KMS-11 (cell line): ENCODE measurements at regions not wholly inside any gene's neighbourhood (a gene's known extent, or its start where the extent isn't known, plus 50 kb on each side); places are given as distances from the start of the nearest gene placed in this dataset.
A peak's percentile ranks its signal among the peaks of the same experiment; 100 is the strongest.

Experiments used
- H2AFZ ChIP-seq: fragments of 200-600 bp; sonication (generic); 2 replicates; pipeline ENCODE4 v1.6.1; 2016; ENCODE audit warnings: antibody characterized with exemption, mixed run types, low read depth
- H3K27ac ChIP-seq: fragments of 200-600 bp; sonication (generic); 2 replicates; pipeline ENCODE4 v1.6.1; 2016; ENCODE audit warnings: mild to moderate bottlenecking, mixed run types
- H3K27me3 ChIP-seq: fragments of 200-600 bp; sonication (generic); 2 replicates; pipeline ENCODE4 v1.6.1; 2017; ENCODE audit warnings: mild to moderate bottlenecking, low read depth, mixed run types, moderate library complexity; ENCODE audit not compliant: insufficient read depth
- H3K36me3 ChIP-seq: fragments of 200-600 bp; sonication (generic); 2 replicates; pipeline ENCODE4 v1.6.1; 2017; ENCODE audit warnings: mild to moderate bottlenecking, mixed run types; ENCODE audit not compliant: insufficient read depth
- H3K4me1 ChIP-seq: fragments of 200-600 bp; sonication (generic); 2 replicates; pipeline ENCODE4 v1.6.1; 2016; ENCODE audit warnings: mild to moderate bottlenecking, low read depth, mixed run types; ENCODE audit not compliant: poor library complexity, severe bottlenecking
- H3K4me2 ChIP-seq: fragments of 200-600 bp; sonication (generic); 2 replicates; pipeline ENCODE4 v1.7.0; 2016; ENCODE audit warnings: mild to moderate bottlenecking, mixed run types
- H3K4me3 ChIP-seq: fragments of 200-600 bp; sonication (generic); IDR thresholded peaks from 2 replicates; pipeline ENCODE4 v1.6.1; 2017; ENCODE audit warnings: low read depth, low read length, mixed read lengths; ENCODE audit not compliant: insufficient read depth
- H3K79me2 ChIP-seq: fragments of 200-600 bp; sonication (generic); 2 replicates; pipeline ENCODE4 v1.6.1; 2016; ENCODE audit warnings: low read depth, mixed run types; ENCODE audit not compliant: insufficient read depth
- H3K9ac ChIP-seq: fragments of 200-600 bp; sonication (generic); 2 replicates; pipeline ENCODE4 v1.6.1; 2016; ENCODE audit warnings: mild to moderate bottlenecking, mixed run types
- H4K20me1 ChIP-seq: fragments of 200-600 bp; sonication (generic); 2 replicates; pipeline ENCODE4 v1.6.1; 2016; ENCODE audit warnings: mild to moderate bottlenecking, mixed run types; ENCODE audit not compliant: insufficient read depth
- TF ChIP-seq, protein P1 (sequence below): fragments of 200-600 bp; sonication (generic); conservative IDR thresholded peaks from 2 replicates; pipeline ENCODE4 v1.6.1; 2017; ENCODE audit warnings: low read depth, mild to moderate bottlenecking, antibody characterized with exemption, low read length, moderate library complexity, mixed read lengths

DNA sequence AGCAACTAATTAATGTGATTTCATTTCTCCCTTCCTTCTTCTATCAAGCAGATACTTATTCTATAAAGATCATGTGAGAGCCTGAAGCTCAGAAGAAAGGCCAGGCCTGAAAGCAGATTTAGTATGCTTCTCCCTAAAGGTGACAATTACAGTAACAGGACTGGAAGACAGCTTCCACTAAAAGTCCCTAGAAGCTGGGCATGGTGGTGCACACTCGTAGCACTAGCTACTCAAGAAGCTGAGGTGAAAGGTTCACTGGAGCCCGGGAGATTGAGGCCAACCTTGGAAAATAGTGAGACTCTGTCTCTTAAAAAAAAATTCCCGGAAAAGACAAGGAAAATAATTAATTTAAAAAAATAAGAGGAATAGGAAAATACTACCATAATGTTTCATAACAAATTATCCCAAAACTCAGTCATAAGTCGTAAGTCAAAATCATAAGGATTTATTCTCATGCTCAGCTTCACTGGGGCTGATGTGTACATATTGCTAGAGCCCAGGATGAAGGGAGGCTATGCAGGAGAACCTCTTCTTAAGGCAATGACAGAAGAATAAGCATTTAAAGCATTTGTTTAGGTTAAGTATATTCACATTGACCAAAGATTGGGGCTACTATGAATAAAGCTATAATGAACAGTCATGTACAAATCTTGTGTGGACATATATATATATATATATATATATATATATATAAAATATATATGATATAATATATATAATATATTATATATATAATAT lies 210.8 kb upstream of the SMARCA2 start:
- H3K27ac ChIP-seq = no peak overlapping the region
- no peak overlapping the region for H3K4me2 ChIP-seq
- no peak overlapping the region for H3K9ac ChIP-seq
- no peaks in the 10 kb centered on the region for H3K79me2 ChIP-seq
- H3K4me3 ChIP-seq = no peak overlapping the region
- H4K20me1 ChIP-seq = no peaks in the 10 kb centered on the region
- H2AFZ ChIP-seq = no peak overlapping the region
- no peaks in the 10 kb centered on the region for H3K36me3 ChIP-seq
- TF ChIP-seq, protein P1, sequence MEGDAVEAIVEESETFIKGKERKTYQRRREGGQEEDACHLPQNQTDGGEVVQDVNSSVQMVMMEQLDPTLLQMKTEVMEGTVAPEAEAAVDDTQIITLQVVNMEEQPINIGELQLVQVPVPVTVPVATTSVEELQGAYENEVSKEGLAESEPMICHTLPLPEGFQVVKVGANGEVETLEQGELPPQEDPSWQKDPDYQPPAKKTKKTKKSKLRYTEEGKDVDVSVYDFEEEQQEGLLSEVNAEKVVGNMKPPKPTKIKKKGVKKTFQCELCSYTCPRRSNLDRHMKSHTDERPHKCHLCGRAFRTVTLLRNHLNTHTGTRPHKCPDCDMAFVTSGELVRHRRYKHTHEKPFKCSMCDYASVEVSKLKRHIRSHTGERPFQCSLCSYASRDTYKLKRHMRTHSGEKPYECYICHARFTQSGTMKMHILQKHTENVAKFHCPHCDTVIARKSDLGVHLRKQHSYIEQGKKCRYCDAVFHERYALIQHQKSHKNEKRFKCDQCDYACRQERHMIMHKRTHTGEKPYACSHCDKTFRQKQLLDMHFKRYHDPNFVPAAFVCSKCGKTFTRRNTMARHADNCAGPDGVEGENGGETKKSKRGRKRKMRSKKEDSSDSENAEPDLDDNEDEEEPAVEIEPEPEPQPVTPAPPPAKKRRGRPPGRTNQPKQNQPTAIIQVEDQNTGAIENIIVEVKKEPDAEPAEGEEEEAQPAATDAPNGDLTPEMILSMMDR = no peak
- no peaks in the 10 kb centered on the region for H3K27me3 ChIP-seq
- no peaks in the 10 kb centered on the region for H3K4me1 ChIP-seq

DNA sequence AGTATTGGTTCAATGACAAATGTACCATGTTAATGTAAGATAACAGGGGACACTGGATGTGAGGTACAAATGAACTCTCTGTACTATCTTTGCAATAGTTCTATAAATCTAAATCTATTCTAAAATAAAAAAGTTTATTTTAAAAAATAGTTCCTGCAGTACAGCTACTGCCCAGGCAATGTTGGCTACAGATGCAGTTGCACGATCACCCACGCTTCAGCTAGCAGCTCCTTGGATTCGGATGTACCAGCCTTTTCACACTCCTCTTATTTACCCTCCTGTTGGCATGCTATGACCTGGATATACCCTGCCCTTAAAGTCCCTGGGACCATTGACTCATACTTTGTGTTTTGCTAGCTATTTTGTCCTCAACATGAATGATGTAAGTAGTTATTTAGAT lies 185.4 kb upstream of the SMARCA2 start:
- Histone ChIP-seq H3K4me2 (no peak overlapping the region), H3K79me2 (no peaks in the 10 kb centered on the region), H3K9ac (no peak overlapping the region), H3K4me3 (no peak overlapping the region), H4K20me1 (no peaks in the 10 kb centered on the region), H3K4me1 (no peaks in the 10 kb centered on the region), H3K27ac (no peak overlapping the region), H3K27me3 (no peaks in the 10 kb centered on the region), H2AFZ (no peak overlapping the region), H3K36me3 (no peaks in the 10 kb centered on the region)
- TF ChIP-seq, protein P1 = no peak

DNA sequence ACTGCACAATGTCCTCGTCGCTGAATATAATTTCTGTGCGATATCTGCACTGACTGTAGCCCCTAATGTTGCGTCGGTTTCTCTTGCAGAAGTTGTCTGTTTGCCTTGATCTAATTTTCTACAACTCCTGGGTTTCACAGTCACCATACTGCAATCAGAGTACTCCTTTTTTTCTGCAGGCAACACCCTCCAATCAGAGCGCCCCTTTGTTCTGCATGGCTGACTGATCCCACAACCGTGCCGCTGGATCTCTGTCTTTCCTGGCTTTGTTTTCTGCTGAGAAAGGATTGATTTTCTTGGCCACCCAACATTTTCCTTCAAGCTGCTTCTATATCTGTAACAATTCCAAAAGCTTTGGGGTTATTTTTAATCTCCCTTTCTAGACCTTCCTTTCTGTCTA lies 182.2 kb upstream of the SMARCA2 start:
- H3K27me3 ChIP-seq = no peaks in the 10 kb centered on the region

DNA sequence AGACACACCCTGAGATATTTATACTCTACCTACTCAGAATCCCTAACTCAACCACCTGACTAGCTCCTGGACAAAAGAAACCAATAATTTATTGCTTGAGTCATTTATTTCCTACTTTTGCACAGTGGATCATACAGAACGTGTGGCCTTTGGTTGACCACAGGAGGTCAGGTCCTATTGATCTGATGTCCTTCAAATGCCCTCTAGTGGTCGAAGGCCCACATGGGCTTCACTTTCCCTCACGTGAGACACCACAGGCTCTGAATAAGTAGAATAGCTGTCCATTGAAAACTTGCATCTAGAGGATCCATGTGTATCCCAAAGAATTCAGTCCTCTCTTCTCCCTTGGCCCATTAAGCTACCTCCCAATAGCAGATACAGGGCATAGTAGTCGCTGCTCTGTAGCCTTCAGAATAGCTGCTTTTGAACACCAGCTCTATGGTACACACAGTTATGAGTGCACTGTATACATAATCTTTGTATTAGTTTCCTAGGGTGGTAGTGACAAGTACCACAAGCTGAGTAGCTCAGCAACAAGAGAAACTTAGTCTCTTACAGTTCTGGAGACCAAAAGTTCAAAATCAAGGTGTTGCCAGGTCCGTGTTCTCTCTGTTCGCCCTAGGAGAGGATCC lies 177.6 kb upstream of the SMARCA2 start:
- no peak overlapping the region for H2AFZ ChIP-seq
- no peaks in the 10 kb centered on the region for H3K79me2 ChIP-seq
- no peaks in the 10 kb centered on the region for H3K36me3 ChIP-seq
- TF ChIP-seq, protein P1 = peak; percentile 63
- H3K27ac ChIP-seq = no peak overlapping the region
- no peaks in the 10 kb centered on the region for H4K20me1 ChIP-seq
- no peak overlapping the region for H3K4me3 ChIP-seq
- no peaks in the 10 kb centered on the region for H3K27me3 ChIP-seq
- no peak overlapping the region for H3K4me2 ChIP-seq
- no peaks in the 10 kb centered on the region for H3K4me1 ChIP-seq
- H3K9ac ChIP-seq = no peak overlapping the region

More for the DNA sequence above, 182.2 kb upstream of the SMARCA2 start:
- H3K4me3 ChIP-seq = no peak overlapping the region
- H3K79me2 ChIP-seq = no peaks in the 10 kb centered on the region
- H3K27ac ChIP-seq = no peak overlapping the region
- no peak overlapping the region for H2AFZ ChIP-seq
- TF ChIP-seq, protein P1 = no peak
- no peaks in the 10 kb centered on the region for H3K4me1 ChIP-seq
- no peak overlapping the region for H3K4me2 ChIP-seq
- H4K20me1 ChIP-seq = no peaks in the 10 kb centered on the region
- H3K36me3 ChIP-seq = no peaks in the 10 kb centered on the region
- no peak overlapping the region for H3K9ac ChIP-seq
